HG03045 (cell line): ENCODE measurements at regions not wholly inside any gene's neighbourhood (a gene's known extent, or its start where the extent isn't known, plus 50 kb on each side); places are given as distances from the start of the nearest gene placed in this dataset.

Source experiments
- ATAC-seq: cut with Tn5 transposase; IDR thresholded peaks from one replicate; pipeline ENCODE4 v1.9.1; 2021; ENCODE audit warnings: mild to moderate bottlenecking, moderate library complexity; ENCODE audit not compliant: unreplicated experiment

DNA sequence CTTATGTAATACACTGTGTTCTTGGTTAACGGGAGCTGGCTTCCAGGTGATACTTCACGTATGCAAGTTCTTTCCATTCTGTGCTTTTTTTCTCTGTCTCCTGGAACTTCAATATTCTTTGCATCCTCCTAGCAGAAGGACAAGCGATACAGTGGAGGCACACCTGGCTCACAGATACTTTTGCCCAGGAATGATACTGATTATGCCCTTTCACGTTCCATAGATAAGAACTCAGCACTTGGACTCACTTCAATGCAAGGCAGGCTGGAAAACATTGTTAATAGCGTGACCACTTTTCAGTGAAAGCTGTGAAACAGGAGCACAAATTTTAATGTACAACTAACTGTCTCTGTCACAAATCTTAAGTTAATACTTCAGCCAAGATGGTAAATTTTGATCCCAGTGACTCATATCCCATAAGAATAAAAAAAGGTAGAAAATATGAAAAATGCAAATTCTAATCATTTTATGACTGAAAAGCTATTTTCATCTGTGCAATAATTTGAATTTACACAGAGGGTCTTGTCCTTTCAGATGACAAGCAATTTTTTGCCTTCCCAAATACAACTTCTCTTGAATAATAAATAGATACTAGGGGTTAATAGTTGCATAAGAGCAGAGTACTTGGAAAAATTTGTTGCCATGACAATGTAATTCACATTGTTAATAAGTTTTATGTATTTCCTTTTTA lies 919.0 kb downstream of the GALC start:
- no peak for ATAC-seq

- ATAC-seq = no peak
Measured at GRCh38 chr14:87067591-87067990, 925.4 kb downstream of the GALC start.

DNA sequence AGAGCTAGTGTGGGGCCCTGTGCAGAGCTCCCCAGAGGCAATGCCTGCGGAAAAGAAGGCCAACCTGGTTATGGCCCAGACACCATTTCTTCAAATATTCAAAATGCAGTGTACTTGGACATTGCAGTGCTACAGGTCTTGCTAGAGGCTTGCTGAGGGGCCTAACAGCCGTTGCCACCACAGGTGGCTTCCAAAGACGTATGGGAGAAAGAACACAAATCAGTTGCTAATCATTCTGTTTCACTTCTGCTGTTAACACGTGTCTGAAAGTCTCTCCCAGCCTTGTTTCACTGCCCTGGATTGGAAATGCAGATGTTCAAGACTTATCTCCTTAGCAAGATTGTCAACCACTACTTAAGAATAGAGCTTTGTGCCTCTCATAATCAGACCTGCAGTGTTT lies 925.9 kb downstream of the GALC start:
- no peak for ATAC-seq

- ATAC-seq = no peak
Measured at GRCh38 chr14:87066221-87066817, 926.7 kb downstream of the GALC start.

GRCh38 chr14:87065366-87065765 lies 927.6 kb downstream of the GALC start:
- ATAC-seq = no peak

- no peak for ATAC-seq
Measured at GRCh38 chr14:87063181-87063580, 929.8 kb downstream of the GALC start.

DNA sequence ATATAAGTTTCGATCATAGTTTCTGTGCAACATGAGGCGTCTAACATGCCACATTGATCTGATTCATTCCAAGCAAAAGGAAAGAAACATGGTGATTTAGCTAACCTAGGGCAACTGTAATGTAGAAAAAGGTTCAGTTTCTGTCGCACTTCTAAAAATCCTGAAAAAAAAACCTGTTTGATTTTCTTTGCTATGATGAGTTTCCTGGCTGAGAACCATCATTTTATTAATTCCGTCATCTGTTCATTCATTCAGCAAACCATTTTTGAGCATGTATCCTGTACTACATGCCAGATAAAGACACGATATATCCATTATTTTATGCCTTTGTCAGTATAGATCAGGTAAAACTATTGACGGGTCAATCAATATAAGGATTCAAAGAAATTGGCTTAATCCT lies 932.6 kb downstream of the GALC start:
- no peak for ATAC-seq

GRCh38 chr14:87059060-87059839 lies 933.7 kb downstream of the GALC start:
- no peak for ATAC-seq

DNA sequence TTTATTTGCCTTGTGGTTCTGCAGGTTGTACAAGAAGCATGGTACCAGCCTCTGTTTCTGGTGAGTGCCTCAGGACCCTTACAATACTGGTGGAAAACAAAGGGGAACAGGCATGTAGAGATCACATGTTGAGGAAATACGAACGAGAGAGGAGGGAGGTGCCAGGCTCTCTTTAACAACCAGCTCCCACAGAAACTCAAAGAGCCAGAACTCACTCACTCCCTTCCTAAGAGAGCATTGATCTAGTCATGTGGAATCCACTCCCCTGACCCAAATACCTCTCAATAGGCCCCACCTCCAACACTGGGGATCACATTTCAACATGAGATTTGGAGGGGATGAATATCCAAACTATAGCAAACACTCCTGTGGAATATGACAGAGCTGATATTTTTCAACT lies 938.0 kb downstream of the GALC start:
- ATAC-seq = no peak

GRCh38 chr14:87052646-87053225 lies 940.2 kb downstream of the GALC start:
- no peak for ATAC-seq

GRCh38 chr14:87050421-87050820 lies 942.6 kb downstream of the GALC start:
- ATAC-seq = no peak

- no peak for ATAC-seq
Measured at GRCh38 chr14:87049950-87050349, 943.0 kb downstream of the GALC start.

DNA sequence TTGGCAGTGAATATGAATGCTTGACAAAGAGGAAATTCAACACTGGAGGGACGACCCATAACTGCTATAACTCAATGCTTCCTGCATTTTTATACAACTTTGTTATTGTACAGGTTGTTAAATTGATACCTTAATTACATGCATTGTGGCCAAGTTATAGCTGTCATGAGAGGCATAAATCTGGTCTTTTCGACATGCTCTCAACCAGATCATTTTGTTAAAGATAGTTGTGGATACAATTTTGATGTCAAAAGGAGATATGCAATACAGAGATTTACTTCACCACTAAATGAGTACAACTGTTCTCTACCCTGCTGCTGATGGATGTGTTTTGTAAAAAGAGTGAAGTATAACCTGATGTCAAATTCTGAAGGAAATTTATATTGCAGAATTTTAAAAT lies 946.0 kb downstream of the GALC start:
- no peak for ATAC-seq

GRCh38 chr14:87045956-87046355 lies 947.0 kb downstream of the GALC start:
- ATAC-seq = no peak

- ATAC-seq = no peak
Measured at GRCh38 chr14:87045246-87045645, 947.7 kb downstream of the GALC start.

DNA sequence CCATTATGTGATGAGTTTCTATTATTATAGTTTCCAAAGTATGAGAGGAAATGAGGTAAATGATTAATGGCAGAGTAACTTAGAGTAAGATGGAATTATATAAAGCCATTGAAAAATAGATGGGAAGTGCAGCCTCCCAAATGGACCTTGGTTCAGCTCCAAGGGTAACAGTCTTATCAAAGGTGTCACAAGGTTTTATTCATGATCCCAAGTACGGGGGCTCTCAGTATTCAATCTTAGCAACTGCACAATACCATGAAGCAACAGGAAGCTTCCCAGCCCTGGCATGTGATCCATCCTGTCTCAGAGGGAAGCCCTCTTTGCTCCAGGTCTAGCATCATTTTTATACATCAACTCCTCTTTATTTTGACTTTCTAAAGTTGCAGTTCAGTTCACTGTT lies 948.2 kb downstream of the GALC start:
- ATAC-seq = no peak

GRCh38 chr14:87043667-87044200 lies 949.2 kb downstream of the GALC start:
- ATAC-seq = no peak

DNA sequence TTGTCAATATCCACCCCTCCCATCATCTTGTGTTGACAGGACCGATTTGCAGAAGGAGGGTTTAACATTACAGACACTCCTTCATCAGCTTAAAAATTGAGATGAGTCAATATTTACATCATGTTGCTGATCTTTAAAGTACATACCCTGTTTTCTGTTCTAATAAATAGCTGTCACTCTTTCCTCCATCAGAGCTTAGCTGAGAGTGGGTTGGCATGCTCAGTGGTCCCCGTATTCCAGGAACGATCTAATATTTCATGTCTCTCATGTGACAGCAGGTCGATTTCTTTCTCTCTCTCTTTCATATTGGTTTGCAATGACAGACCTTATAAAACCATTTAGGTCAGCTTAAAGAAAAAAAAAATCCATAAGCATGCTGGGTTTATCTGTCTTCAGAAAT lies 950.6 kb downstream of the GALC start:
- no peak for ATAC-seq

DNA sequence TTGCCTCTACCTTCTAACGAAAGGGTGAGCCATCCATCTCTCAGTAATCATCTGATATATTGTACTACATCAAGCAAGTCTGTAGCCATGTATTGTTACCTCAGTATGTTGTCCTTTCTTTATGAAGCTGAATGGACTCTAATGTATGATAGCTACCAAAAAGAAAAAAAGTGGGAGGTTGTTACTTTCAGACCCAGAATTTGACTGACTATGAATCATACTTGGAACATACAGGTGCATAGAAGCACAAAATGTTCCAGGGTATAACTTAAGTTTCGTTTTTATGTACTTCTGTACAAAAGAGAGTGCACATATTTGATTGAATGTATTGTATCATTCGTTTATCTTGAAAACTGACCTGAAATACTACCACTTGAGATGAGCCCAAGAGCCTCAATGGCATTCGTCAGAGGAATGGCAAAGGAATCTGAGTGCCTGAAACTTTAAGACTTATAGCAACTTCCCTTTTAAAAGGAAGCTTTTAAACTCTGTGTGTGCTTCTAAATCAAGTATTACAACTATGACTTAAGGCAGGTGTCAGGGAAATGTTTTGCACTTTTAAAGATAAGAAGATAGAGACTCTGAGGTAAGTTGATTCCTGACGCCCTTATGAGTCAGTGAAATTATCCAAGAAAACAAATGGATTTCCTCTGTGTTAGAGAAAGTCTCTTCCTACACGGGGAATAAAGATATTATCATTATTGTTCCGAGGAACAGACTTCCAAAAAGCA lies 951.5 kb downstream of the GALC start:
- no peak for ATAC-seq

- ATAC-seq = no peak
Measured at GRCh38 chr14:87034680-87035079, 958.3 kb downstream of the GALC start.

DNA sequence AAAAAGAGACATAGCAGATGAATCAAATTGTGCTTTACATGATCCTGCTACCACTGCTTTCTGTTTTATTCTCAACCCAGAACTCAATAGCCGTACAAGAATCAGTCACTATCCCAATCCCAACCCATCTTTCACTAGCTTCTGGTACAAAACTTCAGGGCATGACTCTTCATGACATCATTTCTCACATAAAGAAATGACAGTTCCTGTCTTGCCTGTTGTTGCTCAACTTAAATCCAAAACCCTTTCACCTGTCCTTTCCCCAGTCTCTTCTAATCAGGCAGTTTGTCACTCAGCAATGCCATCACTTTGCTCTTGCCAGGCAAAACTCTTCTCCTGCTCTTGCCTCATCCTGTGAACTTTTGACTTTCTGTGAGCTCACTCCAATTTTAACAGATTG lies 962.8 kb downstream of the GALC start:
- ATAC-seq = no peak
